Caco-2 (cell line): ENCODE measurements at regions not wholly inside any gene's neighbourhood (a gene's known extent, or its start where the extent isn't known, plus 50 kb on each side); places are given as distances from the start of the nearest gene placed in this dataset.

Experiments used
- BruUV-seq: library from RNA; stranded (reverse); fragments of 400-500 nt; replicated peaks from 2 replicates; lab custom pipeline; 2021; lab: Mats Ljungman, UMichigan
- CTCF ChIA-PET: fragments of 300-600 bp; sonication (Branson Sonifier 250); formaldehyde crosslinking; loops from one replicate; lab custom pipeline; 2022; ENCODE audit warnings: antibody characterized with exemption; lab: Charles Lee
- POLR2A ChIA-PET: fragments of 300-600 bp; sonication (Branson Sonifier 250); formaldehyde crosslinking; loops from one replicate; lab custom pipeline; 2022; ENCODE audit warnings: antibody characterized with exemption; lab: Charles Lee
- DNase-seq, 2 experiments: peaks; one replicate each; pipeline versions ENCODE4 v3.0.0 to v3.0.0-alpha.2; 2020 to 2022
- H3K27me3 ChIP-seq: replicated peaks from 2 replicates; pipeline ENCODE4 v1.6.0; 2011; ENCODE audit warnings: low read length; ENCODE audit not compliant: control insufficient read depth, insufficient read depth
- H3K36me3 ChIP-seq: 2 replicates; pipeline ENCODE4 v1.5.1; 2011; ENCODE audit warnings: low read length; ENCODE audit not compliant: control insufficient read depth, insufficient read depth
- H3K4me1 ChIP-seq: fragments of 250-450 bp; sonication (Bioruptor Pico); 2 replicates; pipeline ENCODE4 v1.5.1; 2020; ENCODE audit warnings: mild to moderate bottlenecking
- H3K4me3 ChIP-seq: 2 replicates; pipeline ENCODE4 v1.5.1; 2011; ENCODE audit warnings: low read depth, mild to moderate bottlenecking, control low read depth, low read length
- H3K9me3 ChIP-seq: fragments of 250-450 bp; sonication (Bioruptor Pico); 2 replicates; pipeline ENCODE4 v1.5.1; 2020; ENCODE audit warnings: mild to moderate bottlenecking, moderate library complexity
- H3K27ac Mint-ChIP-seq: one replicate; pipeline ENCODE4 v1.8.0; 2022; ENCODE audit warnings: mixed read lengths; ENCODE audit not compliant: unreplicated experiment
- H3K27me3 Mint-ChIP-seq: one replicate; pipeline ENCODE4 v1.8.0; 2022; ENCODE audit warnings: mixed read lengths; ENCODE audit not compliant: insufficient read depth, unreplicated experiment
- H3K36me3 Mint-ChIP-seq: one replicate; pipeline ENCODE4 v1.8.0; 2022; ENCODE audit warnings: mild to moderate bottlenecking, mixed read lengths; ENCODE audit not compliant: insufficient read depth, unreplicated experiment
- H3K4me1 Mint-ChIP-seq: one replicate; pipeline ENCODE4 v1.8.0; 2022; ENCODE audit warnings: low read depth, mixed read lengths; ENCODE audit not compliant: unreplicated experiment
- H3K4me3 Mint-ChIP-seq: one replicate; pipeline ENCODE4 v1.8.0; 2022; ENCODE audit warnings: mild to moderate bottlenecking, moderate library complexity, mixed read lengths; ENCODE audit not compliant: unreplicated experiment
- H3K9me3 Mint-ChIP-seq: one replicate; pipeline ENCODE4 v1.8.0; 2022; ENCODE audit warnings: mixed read lengths; ENCODE audit not compliant: unreplicated experiment
- intact Hi-C: fragments of 100-400 bp; cut with micrococcal nuclease; formaldehyde crosslinking; loops from one replicate; pipeline ENCODE4 v1.10.0; 2022; ENCODE audit not compliant: unreplicated experiment
- TF ChIP-seq, protein P1 (sequence below), 2 experiments: fragments of 200-600 bp in 1 of 2; IDR thresholded peaks; 1 replicate in 1 of 2; 2 replicates in 1 of 2; pipeline versions ENCODE4 v1.5.1 to v1.8.0; 2011 to 2022; ENCODE audit warnings: antibody characterized with exemption in 1 of 2, control low read depth in 1 of 2, inconsistent platforms in 1 of 2, low read depth in 1 of 2, low read length in 1 of 2, mild to moderate bottlenecking in 1 of 2, moderate library complexity in 1 of 2; ENCODE audit not compliant: insufficient read depth in 1 of 2, severe bottlenecking in 1 of 2, unreplicated experiment in 1 of 2

DNA sequence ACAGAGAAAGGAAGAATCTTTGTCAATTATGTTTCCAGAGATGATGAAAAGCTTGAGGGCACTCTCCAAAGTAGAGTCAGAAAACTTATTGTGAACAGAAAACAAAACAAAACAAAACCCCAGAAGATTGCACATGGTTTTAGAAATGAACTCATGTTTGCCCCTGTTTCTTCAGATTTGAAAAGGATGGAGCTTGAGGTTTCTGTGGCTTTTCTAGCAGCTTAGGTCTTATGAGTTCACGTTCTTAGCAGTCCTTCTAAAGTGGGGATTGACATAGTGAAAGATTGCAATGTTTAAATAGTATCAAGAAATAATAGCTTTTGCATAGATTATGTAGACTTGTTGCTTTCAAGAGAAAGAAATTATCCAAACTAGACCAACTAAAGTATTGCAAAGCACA lies 421.8 kb downstream of the GBA3 start:
- Mint-ChIP-seq H3K36me3 (no peaks in the 10 kb centered on the region), H3K27ac (no peak overlapping the region), H3K27me3 (peaks cover 3% of the 10 kb centered on the region), H3K4me3 (no peak overlapping the region), H3K9me3 (no peaks in the 10 kb centered on the region), H3K4me1 (no peaks in the 10 kb centered on the region)
- ChIA-PET CTCF (no interaction called here), POLR2A (no interaction called here)
- no TSS peak for BruUV-seq
- intact Hi-C loops = no loop called here
- H3K36me3 ChIP-seq = no peaks in the 10 kb centered on the region
- TF ChIP-seq, protein P1, sequence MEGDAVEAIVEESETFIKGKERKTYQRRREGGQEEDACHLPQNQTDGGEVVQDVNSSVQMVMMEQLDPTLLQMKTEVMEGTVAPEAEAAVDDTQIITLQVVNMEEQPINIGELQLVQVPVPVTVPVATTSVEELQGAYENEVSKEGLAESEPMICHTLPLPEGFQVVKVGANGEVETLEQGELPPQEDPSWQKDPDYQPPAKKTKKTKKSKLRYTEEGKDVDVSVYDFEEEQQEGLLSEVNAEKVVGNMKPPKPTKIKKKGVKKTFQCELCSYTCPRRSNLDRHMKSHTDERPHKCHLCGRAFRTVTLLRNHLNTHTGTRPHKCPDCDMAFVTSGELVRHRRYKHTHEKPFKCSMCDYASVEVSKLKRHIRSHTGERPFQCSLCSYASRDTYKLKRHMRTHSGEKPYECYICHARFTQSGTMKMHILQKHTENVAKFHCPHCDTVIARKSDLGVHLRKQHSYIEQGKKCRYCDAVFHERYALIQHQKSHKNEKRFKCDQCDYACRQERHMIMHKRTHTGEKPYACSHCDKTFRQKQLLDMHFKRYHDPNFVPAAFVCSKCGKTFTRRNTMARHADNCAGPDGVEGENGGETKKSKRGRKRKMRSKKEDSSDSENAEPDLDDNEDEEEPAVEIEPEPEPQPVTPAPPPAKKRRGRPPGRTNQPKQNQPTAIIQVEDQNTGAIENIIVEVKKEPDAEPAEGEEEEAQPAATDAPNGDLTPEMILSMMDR (IDR thresholded peaks at IDR 0.05; ENCODE audit: insufficient read depth in 1 of 2, low read depth in 1 of 2, low read length in 1 of 2, severe bottlenecking in 1 of 2, unreplicated experiment in 1 of 2) = no peak
- DNase-seq = no peak
- H3K27me3 ChIP-seq = no peaks in the 10 kb centered on the region
- no peak overlapping the region for H3K4me3 ChIP-seq
- H3K9me3 ChIP-seq = no peaks in the 10 kb centered on the region
- H3K4me1 ChIP-seq = no peaks in the 10 kb centered on the region

GRCh38 chr4:23113104-23113503 lies 420.4 kb downstream of the GBA3 start:
- TF ChIP-seq, protein P1 (IDR thresholded peaks at IDR 0.05; ENCODE audit: insufficient read depth in 1 of 2, low read depth in 1 of 2, low read length in 1 of 2, severe bottlenecking in 1 of 2, unreplicated experiment in 1 of 2) = no peak
- Mint-ChIP-seq H3K27ac (no peak overlapping the region), H3K36me3 (no peaks in the 10 kb centered on the region), H3K9me3 (no peaks in the 10 kb centered on the region), H3K4me1 (no peaks in the 10 kb centered on the region), H3K27me3 (peaks cover 3% of the 10 kb centered on the region), H3K4me3 (no peak overlapping the region)
- Histone ChIP-seq H3K36me3 (no peaks in the 10 kb centered on the region), H3K4me3 (no peak overlapping the region), H3K27me3 (no peaks in the 10 kb centered on the region), H3K9me3 (no peaks in the 10 kb centered on the region), H3K4me1 (no peaks in the 10 kb centered on the region)
- ChIA-PET POLR2A (no interaction called here), CTCF (no interaction called here)
- DNase-seq = no peak
- intact Hi-C loops = no loop called here
- BruUV-seq = no TSS peak

- POLR2A ChIA-PET = no interaction called here
- no peak for DNase-seq
- no peaks in the 10 kb centered on the region for H3K36me3 ChIP-seq
- intact Hi-C loops = no loop called here
- CTCF ChIA-PET = no interaction called here
- no peaks in the 10 kb centered on the region for H3K9me3 ChIP-seq
- H3K4me1 ChIP-seq = peaks cover 4% of the 10 kb centered on the region; the same call in 1 of the 2 replicates
- Mint-ChIP-seq H3K36me3 (no peaks in the 10 kb centered on the region), H3K4me3 (no peak overlapping the region), H3K9me3 (no peaks in the 10 kb centered on the region), H3K27ac (no peak overlapping the region), H3K4me1 (no peaks in the 10 kb centered on the region), H3K27me3 (no peaks in the 10 kb centered on the region)
- TF ChIP-seq, protein P1 (IDR thresholded peaks at IDR 0.05; ENCODE audit: insufficient read depth in 1 of 2, low read depth in 1 of 2, low read length in 1 of 2, severe bottlenecking in 1 of 2, unreplicated experiment in 1 of 2) = no peak
- no peaks in the 10 kb centered on the region for H3K27me3 ChIP-seq
- H3K4me3 ChIP-seq = no peak overlapping the region
- no TSS peak for BruUV-seq
Measured at GRCh38 chr4:23106516-23106915, 413.8 kb downstream of the GBA3 start.
